ENCODE measurements at regions not wholly inside any gene's neighbourhood (a gene's known extent, or its start where the extent isn't known, plus 50 kb on each side); places are given as distances from the start of the nearest gene placed in this dataset.

DNA sequence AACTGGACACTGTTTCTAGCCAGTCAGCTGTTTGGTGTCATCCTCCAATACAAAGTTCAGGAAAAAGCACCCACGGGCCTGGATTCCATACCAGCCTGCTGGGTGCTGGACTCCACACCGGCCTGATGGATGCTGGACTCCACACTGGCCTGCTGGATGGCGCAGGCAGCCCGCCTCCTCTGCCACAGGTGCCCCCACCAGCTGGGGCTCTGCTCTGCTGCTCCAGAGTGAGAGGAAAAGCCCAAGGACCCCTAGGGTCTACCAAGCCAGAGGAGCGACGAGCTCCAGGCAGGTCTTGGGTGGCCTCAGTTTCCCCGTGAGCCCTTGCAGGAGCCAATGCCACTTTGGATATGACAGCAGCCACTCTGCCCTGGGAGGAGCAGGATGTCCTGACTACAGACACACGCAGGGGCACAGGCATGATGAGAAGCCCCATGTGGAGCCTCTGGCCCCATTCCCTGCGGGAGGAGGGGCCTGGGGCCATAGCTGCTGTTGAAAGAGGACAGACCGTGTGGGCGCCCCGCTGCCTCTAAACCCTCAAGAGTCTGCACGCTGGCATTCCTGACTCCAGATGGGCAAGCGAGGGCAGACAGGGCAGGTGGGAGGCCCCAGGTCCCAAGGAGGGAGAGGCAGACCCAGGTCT is 141.6 kb downstream of the OLFM1 start:
- in situ Hi-C loops (cut with MboI; ENCODE audit: low sequenced_read_pairs) = no loop called here
- Histone ChIP-seq H3K36me3 (ENCODE audit: control insufficient read depth, insufficient read depth, low read length) (no peaks in the 10 kb centered on the region), H3K27me3 (ENCODE audit: control insufficient read depth, insufficient read depth, low read length) (no peaks in the 10 kb centered on the region), H3K9me1 (ENCODE audit: insufficient read depth, low read length) (no peaks in the 10 kb centered on the region), H3K4me3 (ENCODE audit: insufficient read depth, low read depth, low read length) (no peak overlapping the region), H3K9me3 (ENCODE audit: control insufficient read depth, insufficient read depth, low read length) (peaks cover 55% of the 10 kb centered on the region), H2AFZ (replicated peaks; ENCODE audit: low read length, poor library complexity) (no peak overlapping the region), H2BK120ac (ENCODE audit: low read depth, low read length) (no peak overlapping the region), H3K18ac (ENCODE audit: low read depth, low read length) (no peak overlapping the region), H2BK20ac (ENCODE audit: low read depth, low read length) (no peak overlapping the region), H4K8ac (ENCODE audit: low read depth in 2 of 2, low read length in 2 of 2) (no peak overlapping the region), H3K23ac (ENCODE audit: low read depth, low read length) (no peak overlapping the region), H4K20me1 (ENCODE audit: insufficient read depth, low read length) (no peaks in the 10 kb centered on the region), H2AK9ac (replicated peaks; ENCODE audit: low read depth, low read length, poor library complexity) (no peak overlapping the region), H4K91ac (ENCODE audit: insufficient read depth, low read depth, low read length) (no peak overlapping the region), H3K79me1 (ENCODE audit: low read depth in 1 of 2, low read length in 2 of 2) (no peaks in the 10 kb centered on the region), H3K9ac (ENCODE audit: low read depth, low read length) (no peak overlapping the region), H2BK15ac (ENCODE audit: low read depth, low read length) (no peak overlapping the region), H3K27ac (ENCODE audit: insufficient read depth, low read length) (no peak overlapping the region), H4K5ac (ENCODE audit: low read depth, low read length) (no peak overlapping the region), H2BK5ac (ENCODE audit: low read depth, low read length, poor library complexity, severe bottlenecking) (no peak overlapping the region), H3K14ac (replicated peaks; ENCODE audit: low read depth, low read length) (no peak overlapping the region), H3K4ac (ENCODE audit: low read depth, low read length) (no peak overlapping the region), H2AK5ac (ENCODE audit: low read depth, low read length) (no peak overlapping the region), H3K4me2 (ENCODE audit: low read depth, low read length) (no peak overlapping the region), H3K4me1 (ENCODE audit: control insufficient read depth, insufficient read depth, low read length) (no peaks in the 10 kb centered on the region), H3K56ac (ENCODE audit: extremely low read depth, insufficient read depth, low read length) (no peak overlapping the region)
- ChIA-PET POLR2A (ENCODE audit: unreplicated experiment) (no interaction called here), CTCF (no interaction called here)
- intact Hi-C loops (cut with micrococcal nuclease) = no loop called here
- TF ChIP-seq, protein P1, sequence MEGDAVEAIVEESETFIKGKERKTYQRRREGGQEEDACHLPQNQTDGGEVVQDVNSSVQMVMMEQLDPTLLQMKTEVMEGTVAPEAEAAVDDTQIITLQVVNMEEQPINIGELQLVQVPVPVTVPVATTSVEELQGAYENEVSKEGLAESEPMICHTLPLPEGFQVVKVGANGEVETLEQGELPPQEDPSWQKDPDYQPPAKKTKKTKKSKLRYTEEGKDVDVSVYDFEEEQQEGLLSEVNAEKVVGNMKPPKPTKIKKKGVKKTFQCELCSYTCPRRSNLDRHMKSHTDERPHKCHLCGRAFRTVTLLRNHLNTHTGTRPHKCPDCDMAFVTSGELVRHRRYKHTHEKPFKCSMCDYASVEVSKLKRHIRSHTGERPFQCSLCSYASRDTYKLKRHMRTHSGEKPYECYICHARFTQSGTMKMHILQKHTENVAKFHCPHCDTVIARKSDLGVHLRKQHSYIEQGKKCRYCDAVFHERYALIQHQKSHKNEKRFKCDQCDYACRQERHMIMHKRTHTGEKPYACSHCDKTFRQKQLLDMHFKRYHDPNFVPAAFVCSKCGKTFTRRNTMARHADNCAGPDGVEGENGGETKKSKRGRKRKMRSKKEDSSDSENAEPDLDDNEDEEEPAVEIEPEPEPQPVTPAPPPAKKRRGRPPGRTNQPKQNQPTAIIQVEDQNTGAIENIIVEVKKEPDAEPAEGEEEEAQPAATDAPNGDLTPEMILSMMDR (conservative IDR thresholded peaks at IDR 0.05; ENCODE audit: low read depth, low read length) = no peak
- TF ChIP-seq RFX5 (IDR thresholded peaks at IDR 0.05; ENCODE audit: low read depth, low read length) (no peak), SMC3 (IDR thresholded peaks at IDR 0.05; ENCODE audit: low read depth, low read length) (no peak), FOS (IDR thresholded peaks at IDR 0.05; ENCODE audit: low read depth, low read length) (no peak)
- 58% methylated on average over 5 of the region's 14 CpGs; no CpG with 5 or more reads in 1 of the 2 experiments for WGBS, 2 experiments (ENCODE audit: extremely low coverage in 2 of 2, insufficient read length in 1 of 2)
- dilution Hi-C loops (cut with HindIII; ENCODE audit: low sequenced_read_pairs, unreplicated experiment) = no loop called here
- BruUV-seq (replicated peaks) = no TSS peak
- ATAC-seq (ENCODE audit: low read depth) (no peak), DNase-seq (no peak)

All from IMR-90 (cell line).